ENCODE measurements at regions not wholly inside any gene's neighbourhood (a gene's known extent, or its start where the extent isn't known, plus 50 kb on each side); places are given as distances from the start of the nearest gene placed in this dataset.

GRCh38 chr1:90189889-90190288, 195.0 kb downstream of the ZNF326 start:
- no peaks in the 10 kb centered on the region for H3K4me1 ChIP-seq (ENCODE audit: insufficient read depth, low read length)
- H3K4me3 ChIP-seq (ENCODE audit: low read length): no peak overlapping the region
- H3K27me3 ChIP-seq (ENCODE audit: insufficient read depth, low read length): no peaks in the 10 kb centered on the region
- no peaks in the 10 kb centered on the region for H3K9me3 ChIP-seq (ENCODE audit: insufficient read depth, low read depth, low read length)
- H3K9ac ChIP-seq (ENCODE audit: low read depth, low read length): no peak overlapping the region
- no peaks in the 10 kb centered on the region for H3K36me3 ChIP-seq (ENCODE audit: insufficient read depth, low read depth, low read length)
- no peak overlapping the region for H3K27ac ChIP-seq (ENCODE audit: low read length)

DNA sequence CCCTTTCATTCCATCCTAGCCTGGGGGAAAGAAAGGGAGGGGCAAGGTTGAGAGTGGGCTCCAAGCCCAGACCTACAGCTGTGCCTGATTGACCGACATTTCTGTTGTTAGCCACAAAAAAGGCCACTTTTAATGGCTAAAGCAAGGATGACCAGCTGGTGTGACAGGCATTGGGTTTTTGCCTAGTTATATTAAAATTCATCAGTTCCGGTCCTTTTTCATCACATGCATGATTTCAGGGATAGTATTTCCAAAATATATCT, 192.3 kb downstream of the ZNF326 start:
- H3K9ac ChIP-seq (ENCODE audit: low read depth, low read length): no peak overlapping the region
- H3K4me1 ChIP-seq (ENCODE audit: insufficient read depth, low read length): no peaks in the 10 kb centered on the region
- no peaks in the 10 kb centered on the region for H3K36me3 ChIP-seq (ENCODE audit: insufficient read depth, low read depth, low read length)
- no peaks in the 10 kb centered on the region for H3K27me3 ChIP-seq (ENCODE audit: insufficient read depth, low read length)
- H3K27ac ChIP-seq (ENCODE audit: low read length): no peak overlapping the region
- no peak overlapping the region for H3K4me3 ChIP-seq (ENCODE audit: low read length)
- no peaks in the 10 kb centered on the region for H3K9me3 ChIP-seq (ENCODE audit: insufficient read depth, low read depth, low read length)

- H3K36me3 ChIP-seq (ENCODE audit: insufficient read depth, low read depth, low read length): no peaks in the 10 kb centered on the region
- no peaks in the 10 kb centered on the region for H3K9me3 ChIP-seq (ENCODE audit: insufficient read depth, low read depth, low read length)
- H3K9ac ChIP-seq (ENCODE audit: low read depth, low read length): no peak overlapping the region
- no peaks in the 10 kb centered on the region for H3K4me1 ChIP-seq (ENCODE audit: insufficient read depth, low read length)
- H3K27me3 ChIP-seq (ENCODE audit: insufficient read depth, low read length): no peaks in the 10 kb centered on the region
- no peak overlapping the region for H3K27ac ChIP-seq (ENCODE audit: low read length)
- no peak overlapping the region for H3K4me3 ChIP-seq (ENCODE audit: low read length)
Observed at GRCh38 chr1:90186506-90187322, 191.8 kb downstream of the ZNF326 start.

DNA sequence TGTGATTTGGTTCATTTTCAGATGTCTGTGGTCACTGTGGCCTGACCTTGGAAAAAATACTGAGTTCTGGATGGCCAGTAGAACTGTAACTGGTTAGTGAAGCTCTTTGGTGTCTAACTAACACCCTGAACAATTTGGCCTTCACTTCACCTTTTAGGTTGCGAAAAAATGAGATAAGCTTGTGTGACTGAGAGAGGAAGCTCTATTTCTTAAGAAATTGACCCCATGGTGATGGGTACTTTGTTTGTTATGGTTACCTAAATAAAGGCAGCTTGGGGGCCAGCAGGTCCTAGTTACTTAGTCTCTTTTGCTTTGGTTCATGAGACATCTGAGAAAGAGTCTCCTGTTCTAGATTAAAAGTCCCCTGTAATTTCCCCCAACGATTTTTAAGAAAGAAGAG, 181.6 kb downstream of the ZNF326 start:
- Histone ChIP-seq H3K9me3 (ENCODE audit: insufficient read depth, low read depth, low read length) (no peaks in the 10 kb centered on the region), H3K27me3 (ENCODE audit: insufficient read depth, low read length) (no peaks in the 10 kb centered on the region), H3K36me3 (ENCODE audit: insufficient read depth, low read depth, low read length) (no peaks in the 10 kb centered on the region), H3K4me1 (ENCODE audit: insufficient read depth, low read length) (no peaks in the 10 kb centered on the region), H3K9ac (ENCODE audit: low read depth, low read length) (no peak overlapping the region), H3K27ac (ENCODE audit: low read length) (no peak overlapping the region), H3K4me3 (ENCODE audit: low read length) (no peak overlapping the region)

DNA sequence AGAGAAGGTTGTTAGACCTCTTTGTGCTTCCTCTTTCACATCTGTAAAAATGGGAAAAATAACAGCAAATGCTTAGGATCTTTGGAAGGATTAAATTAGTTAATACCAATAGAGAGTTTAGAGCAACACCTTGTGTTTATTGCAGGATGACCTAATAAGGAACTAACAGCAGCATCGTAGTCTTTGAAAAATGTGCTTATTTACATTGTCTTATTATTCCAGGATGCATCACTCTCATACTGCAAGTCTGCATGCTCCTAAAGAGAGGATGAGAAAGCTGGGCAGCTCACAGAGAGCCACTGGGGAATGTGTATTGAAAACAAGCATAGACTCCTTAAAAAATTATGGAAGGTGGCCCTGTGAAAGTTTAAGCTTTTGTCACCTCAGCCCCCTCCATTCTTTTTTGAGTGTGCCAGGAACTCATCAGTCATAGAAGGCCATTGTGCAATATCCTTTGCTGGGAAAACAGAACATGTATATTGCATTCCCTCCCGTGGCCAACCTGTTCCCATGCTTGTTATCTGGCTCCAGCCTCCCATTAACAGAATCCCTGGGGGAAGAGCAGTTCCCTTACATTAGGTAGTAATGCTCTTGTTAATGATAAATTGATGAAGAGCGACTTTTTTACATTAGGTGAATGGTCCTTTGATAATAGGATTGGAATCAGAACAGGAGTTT, 180.7 kb downstream of the ZNF326 start:
- H3K36me3 ChIP-seq (ENCODE audit: insufficient read depth, low read depth, low read length): no peaks in the 10 kb centered on the region
- H3K4me1 ChIP-seq (ENCODE audit: insufficient read depth, low read length): no peaks in the 10 kb centered on the region
- H3K27me3 ChIP-seq (ENCODE audit: insufficient read depth, low read length): no peaks in the 10 kb centered on the region
- no peaks in the 10 kb centered on the region for H3K9me3 ChIP-seq (ENCODE audit: insufficient read depth, low read depth, low read length)
- no peak overlapping the region for H3K27ac ChIP-seq (ENCODE audit: low read length)
- H3K4me3 ChIP-seq (ENCODE audit: low read length): no peak overlapping the region
- no peak overlapping the region for H3K9ac ChIP-seq (ENCODE audit: low read depth, low read length)

DNA sequence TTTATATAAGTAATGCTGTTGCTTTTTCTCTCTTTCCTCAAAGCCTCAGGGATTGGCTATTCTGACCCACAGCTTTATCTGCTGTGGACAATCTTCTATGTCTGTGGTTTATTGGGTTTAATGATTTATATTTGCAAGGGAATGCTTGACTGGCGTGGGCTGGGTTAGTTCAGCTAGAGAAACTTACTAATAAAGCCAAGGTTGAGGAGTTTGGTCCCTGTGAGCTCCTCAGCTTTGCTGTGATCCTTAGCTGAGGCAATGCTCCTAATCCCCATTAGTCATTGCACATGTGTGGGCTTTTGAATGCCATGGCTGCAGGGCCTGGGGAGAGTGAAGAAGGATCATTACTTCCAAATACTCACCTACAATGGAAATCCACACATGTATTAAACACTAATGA, 179.3 kb downstream of the ZNF326 start:
- Histone ChIP-seq H3K4me3 (ENCODE audit: low read length) (no peak overlapping the region), H3K36me3 (ENCODE audit: insufficient read depth, low read depth, low read length) (no peaks in the 10 kb centered on the region), H3K27ac (ENCODE audit: low read length) (no peak overlapping the region), H3K9ac (ENCODE audit: low read depth, low read length) (no peak overlapping the region), H3K4me1 (ENCODE audit: insufficient read depth, low read length) (no peaks in the 10 kb centered on the region), H3K27me3 (ENCODE audit: insufficient read depth, low read length) (no peaks in the 10 kb centered on the region), H3K9me3 (ENCODE audit: insufficient read depth, low read depth, low read length) (no peaks in the 10 kb centered on the region)

GRCh38 chr1:90162216-90162615, 167.3 kb downstream of the ZNF326 start:
- H3K9ac ChIP-seq (ENCODE audit: low read depth, low read length): no peak overlapping the region
- no peak overlapping the region for H3K27ac ChIP-seq (ENCODE audit: low read length)
- no peaks in the 10 kb centered on the region for H3K27me3 ChIP-seq (ENCODE audit: insufficient read depth, low read length)
- H3K4me1 ChIP-seq (ENCODE audit: insufficient read depth, low read length): no peaks in the 10 kb centered on the region
- H3K36me3 ChIP-seq (ENCODE audit: insufficient read depth, low read depth, low read length): no peaks in the 10 kb centered on the region
- H3K4me3 ChIP-seq (ENCODE audit: low read length): no peak overlapping the region
- H3K9me3 ChIP-seq (ENCODE audit: insufficient read depth, low read depth, low read length): peaks cover 15% of the 10 kb centered on the region

DNA sequence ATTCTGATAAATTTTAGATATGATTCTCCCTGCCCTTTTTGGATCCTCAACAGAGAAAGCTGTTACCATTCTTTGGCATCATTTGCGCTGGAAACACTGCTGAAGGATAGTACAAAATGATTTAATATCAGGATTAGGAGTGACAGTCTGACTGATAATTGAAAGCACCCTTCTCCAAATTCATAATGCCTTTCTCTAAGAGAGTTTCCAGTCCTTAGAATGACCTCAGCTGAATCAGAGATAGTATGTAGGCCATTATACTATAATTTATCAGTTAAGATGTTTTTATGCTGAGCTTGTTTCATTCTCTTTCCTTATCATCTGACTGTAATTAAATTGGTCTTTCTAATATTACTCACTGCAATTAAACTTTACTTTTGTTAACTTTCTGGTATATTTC, 166.7 kb downstream of the ZNF326 start:
- H3K9ac ChIP-seq (ENCODE audit: low read depth, low read length): no peak overlapping the region
- H3K9me3 ChIP-seq (ENCODE audit: insufficient read depth, low read depth, low read length): peaks cover 9% of the 10 kb centered on the region
- no peak overlapping the region for H3K4me3 ChIP-seq (ENCODE audit: low read length)

DNA sequence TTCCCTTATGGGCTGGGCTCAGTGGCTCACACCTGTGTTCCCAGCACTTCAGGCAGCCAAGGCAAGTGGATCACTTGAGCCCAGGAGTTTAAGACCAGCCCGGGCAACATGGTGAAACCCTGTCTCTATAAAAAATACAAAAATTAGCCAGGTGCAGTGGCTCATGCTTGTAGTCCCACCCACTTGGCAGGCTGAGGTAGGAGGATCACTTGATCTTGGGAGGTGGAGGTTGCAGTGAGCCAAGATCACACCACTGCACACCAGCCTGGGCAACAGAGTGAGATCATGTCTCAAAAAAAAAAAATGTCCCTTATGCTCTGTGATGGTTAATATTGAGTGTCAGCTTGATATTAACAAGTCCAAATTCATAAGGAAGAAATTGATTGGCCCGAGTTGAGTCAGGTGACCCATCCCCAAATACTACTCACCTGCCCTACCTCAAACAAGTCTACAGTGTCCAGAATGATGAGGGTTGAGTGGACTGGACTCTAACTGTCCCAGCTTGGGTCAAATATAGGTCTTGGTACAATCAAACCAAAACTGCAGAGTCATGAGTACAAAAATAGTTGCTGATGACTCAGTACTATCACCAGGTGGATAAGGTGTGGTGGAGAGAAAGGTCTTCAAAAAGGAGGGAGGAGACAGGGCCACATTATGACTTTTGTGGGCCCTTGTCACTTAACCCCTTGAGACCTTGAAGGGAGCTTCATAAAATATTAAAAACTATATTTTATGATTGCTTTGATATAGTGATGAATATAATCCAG, 161.0 kb downstream of the ZNF326 start:
- no peaks in the 10 kb centered on the region for H3K4me1 ChIP-seq (ENCODE audit: insufficient read depth, low read length)
- no peaks in the 10 kb centered on the region for H3K9me3 ChIP-seq (ENCODE audit: insufficient read depth, low read depth, low read length)
- no peaks in the 10 kb centered on the region for H3K27me3 ChIP-seq (ENCODE audit: insufficient read depth, low read length)
- no peaks in the 10 kb centered on the region for H3K36me3 ChIP-seq (ENCODE audit: insufficient read depth, low read depth, low read length)
- H3K4me3 ChIP-seq (ENCODE audit: low read length): no peak overlapping the region
- H3K27ac ChIP-seq (ENCODE audit: low read length): no peak overlapping the region
- no peak overlapping the region for H3K9ac ChIP-seq (ENCODE audit: low read depth, low read length)

More for the DNA sequence above, 166.7 kb downstream of the ZNF326 start:
- H3K27ac ChIP-seq (ENCODE audit: low read length): no peak overlapping the region
- no peaks in the 10 kb centered on the region for H3K27me3 ChIP-seq (ENCODE audit: insufficient read depth, low read length)
- no peaks in the 10 kb centered on the region for H3K4me1 ChIP-seq (ENCODE audit: insufficient read depth, low read length)
- no peaks in the 10 kb centered on the region for H3K36me3 ChIP-seq (ENCODE audit: insufficient read depth, low read depth, low read length)

DNA sequence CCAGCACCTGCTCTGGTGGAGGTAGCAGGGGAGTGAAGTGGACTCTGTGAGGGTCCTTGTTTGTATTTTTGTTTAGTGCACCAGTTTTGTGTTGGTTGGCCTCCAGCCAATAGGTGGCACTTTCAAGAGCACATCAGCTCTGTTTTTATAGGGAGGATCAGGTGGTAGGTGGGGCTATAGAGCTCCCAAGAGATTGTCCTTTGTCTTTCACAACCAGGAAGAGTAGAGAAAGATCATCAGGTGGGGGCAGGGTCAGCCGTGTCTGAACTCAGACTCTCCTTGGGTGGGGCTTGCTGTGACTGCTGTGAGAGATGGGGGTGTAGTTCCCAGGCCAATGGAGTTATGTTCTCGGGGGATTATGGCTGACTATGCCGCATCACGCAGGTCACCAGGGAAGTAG, 159.8 kb downstream of the ZNF326 start:
- no peaks in the 10 kb centered on the region for H3K4me1 ChIP-seq (ENCODE audit: insufficient read depth, low read length)

DNA sequence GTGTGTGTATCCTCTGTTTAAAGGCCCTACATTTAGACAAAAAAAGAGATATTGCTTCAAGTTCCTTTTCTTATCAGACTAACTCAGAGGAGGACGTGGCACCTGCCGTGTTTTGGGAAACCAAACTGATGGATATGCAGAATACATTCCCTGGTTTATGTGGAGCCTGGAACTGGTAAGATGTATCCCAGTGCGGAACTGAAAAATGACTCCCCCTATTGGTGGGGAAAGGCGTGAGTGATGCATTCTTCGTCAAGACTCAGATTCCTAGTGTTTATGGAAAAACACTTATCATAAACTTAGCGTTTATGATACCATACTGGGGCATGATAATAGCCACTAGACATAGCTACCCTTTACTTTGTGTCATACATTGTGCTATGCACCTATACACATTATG, 154.2 kb downstream of the ZNF326 start:
- no peak overlapping the region for H3K4me3 ChIP-seq (ENCODE audit: low read length)
- H3K27ac ChIP-seq (ENCODE audit: low read length): no peak overlapping the region
- H3K27me3 ChIP-seq (ENCODE audit: insufficient read depth, low read length): no peaks in the 10 kb centered on the region

More for the DNA sequence above, 159.8 kb downstream of the ZNF326 start:
- Histone ChIP-seq H3K27ac (ENCODE audit: low read length) (no peak overlapping the region), H3K4me3 (ENCODE audit: low read length) (no peak overlapping the region), H3K9me3 (ENCODE audit: insufficient read depth, low read depth, low read length) (no peaks in the 10 kb centered on the region), H3K27me3 (ENCODE audit: insufficient read depth, low read length) (no peaks in the 10 kb centered on the region), H3K36me3 (ENCODE audit: insufficient read depth, low read depth, low read length) (no peaks in the 10 kb centered on the region), H3K9ac (ENCODE audit: low read depth, low read length) (no peak overlapping the region)

DNA sequence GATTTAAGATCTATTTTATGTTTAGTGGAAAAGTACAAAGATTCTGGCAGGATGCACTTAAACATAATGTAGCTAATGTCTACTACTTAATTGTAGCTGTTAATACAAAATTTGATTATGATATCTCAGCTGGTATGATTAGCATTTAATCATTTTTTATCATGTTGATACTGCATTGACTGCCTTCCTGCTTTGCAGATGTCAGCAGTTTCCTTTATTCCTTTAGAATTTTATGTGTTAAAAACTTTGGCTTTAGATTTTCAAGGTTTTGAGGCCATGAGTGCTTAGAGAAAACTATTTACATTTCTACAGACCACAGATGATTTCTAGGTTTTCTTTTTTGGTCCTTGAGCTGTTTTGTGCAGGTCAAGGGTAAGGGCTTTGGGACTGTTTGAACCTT, 152.2 kb downstream of the ZNF326 start:
- H3K27me3 ChIP-seq (ENCODE audit: insufficient read depth, low read length): no peaks in the 10 kb centered on the region
- no peaks in the 10 kb centered on the region for H3K9me3 ChIP-seq (ENCODE audit: insufficient read depth, low read depth, low read length)
- H3K36me3 ChIP-seq (ENCODE audit: insufficient read depth, low read depth, low read length): no peaks in the 10 kb centered on the region
- H3K27ac ChIP-seq (ENCODE audit: low read length): no peak overlapping the region
- H3K4me3 ChIP-seq (ENCODE audit: low read length): no peak overlapping the region
- no peaks in the 10 kb centered on the region for H3K4me1 ChIP-seq (ENCODE audit: insufficient read depth, low read length)
- H3K9ac ChIP-seq (ENCODE audit: low read depth, low read length): no peak overlapping the region

More for the DNA sequence above, 154.2 kb downstream of the ZNF326 start:
- Histone ChIP-seq H3K4me1 (ENCODE audit: insufficient read depth, low read length) (no peaks in the 10 kb centered on the region), H3K9me3 (ENCODE audit: insufficient read depth, low read depth, low read length) (no peaks in the 10 kb centered on the region), H3K9ac (ENCODE audit: low read depth, low read length) (no peak overlapping the region), H3K36me3 (ENCODE audit: insufficient read depth, low read depth, low read length) (no peaks in the 10 kb centered on the region)
